H1 (cell line): ENCODE measurements at regions not wholly inside any gene's neighbourhood (a gene's known extent, or its start where the extent isn't known, plus 50 kb on each side); places are given as distances from the start of the nearest gene placed in this dataset.

ENCODE experiments used
- CHD1 ChIP-seq: IDR thresholded peaks from 2 replicates; pipeline ENCODE4 v1.6.1; 2012; ENCODE audit warnings: low read depth, low read length, improper control_type of control experiment
- HDAC6 ChIP-seq: IDR thresholded peaks from one replicate; pipeline ENCODE4 v1.7.1; 2012; ENCODE audit warnings: low read depth, mild to moderate bottlenecking, inconsistent platforms, low read length, moderate library complexity
- RBBP5 ChIP-seq: IDR thresholded peaks from 2 replicates; pipeline ENCODE4 v1.7.1; 2012; ENCODE audit warnings: low read depth, mild to moderate bottlenecking, inconsistent platforms, low read length, moderate library complexity, borderline replicate concordance
- SIN3A ChIP-seq, 2 experiments: IDR thresholded peaks in 1 of 2; conservative IDR thresholded peaks in 1 of 2; 2 replicates each; pipeline ENCODE4 v1.6.1; 2011 to 2012; ENCODE audit warnings: low read length in 2 of 2, improper control_type of control experiment in 1 of 2, low read depth in 1 of 2, mild to moderate bottlenecking in 1 of 2

GRCh38 chr2:144102386-144102785 is 417.5 kb downstream of the ZEB2 start (continued):
- no peak for TF ChIP-seq HDAC6
- TF ChIP-seq CHD1: no peak
- TF ChIP-seq RBBP5: no peak
- no peak for TF ChIP-seq SIN3A (conservative IDR thresholded peaks at IDR 0.05 in 1 of 2, IDR thresholded peaks at IDR 0.05 in 1 of 2; ENCODE audit: low read depth in 1 of 2, low read length in 2 of 2)
